ENCODE measurements at regions not wholly inside any gene's neighbourhood (a gene's known extent, or its start where the extent isn't known, plus 50 kb on each side); places are given as distances from the start of the nearest gene placed in this dataset.

- TF ChIP-seq CTCF (conservative IDR thresholded peaks at IDR 0.05) (no peak), EZH2 (IDR thresholded peaks at IDR 0.05; ENCODE audit: low read depth) (no peak)
These were observed 258.7 kb downstream of the THBS2 start for GRCh38 chr6:168994956-168995355.
